OCI-LY1 (cell line): ENCODE measurements at regions not wholly inside any gene's neighbourhood (a gene's known extent, or its start where the extent isn't known, plus 50 kb on each side); places are given as distances from the start of the nearest gene placed in this dataset.

ENCODE experiments used
- H2AFZ ChIP-seq: fragments of 200-600 bp; sonication (generic), shearing (Covaris generic); 2 replicates; pipeline ENCODE4 v1.6.0; 2014; ENCODE audit warnings: antibody characterized with exemption, mild to moderate bottlenecking, low read length
- H3F3A ChIP-seq: fragments of 200-600 bp; sonication (generic), shearing (Covaris generic); 2 replicates; pipeline ENCODE4 v1.6.0; 2014; ENCODE audit warnings: mild to moderate bottlenecking, antibody characterized with exemption, low read length, moderate library complexity; ENCODE audit not compliant: insufficient read depth
- H3K27ac ChIP-seq: fragments of 200-600 bp; sonication (generic); 2 replicates; pipeline ENCODE4 v1.5.1; 2014; ENCODE audit warnings: low read length, mixed run types, mild to moderate bottlenecking, low read depth; ENCODE audit not compliant: poor library complexity, severe bottlenecking
- H3K27me3 ChIP-seq: fragments of 200-600 bp; sonication (generic); 2 replicates; pipeline ENCODE4 v1.6.0; 2014; ENCODE audit warnings: antibody characterized with exemption, mild to moderate bottlenecking, low read length, moderate library complexity; ENCODE audit not compliant: insufficient read depth
- H3K36me3 ChIP-seq: fragments of 200-600 bp; sonication (generic); 2 replicates; pipeline ENCODE4 v1.6.1; 2014; ENCODE audit warnings: mild to moderate bottlenecking, antibody characterized with exemption, low read length, moderate library complexity, mixed read lengths; ENCODE audit not compliant: insufficient read depth
- H3K4me1 ChIP-seq: fragments of 200-600 bp; sonication (generic); 2 replicates; pipeline ENCODE4 v1.5.1; 2014; ENCODE audit warnings: mild to moderate bottlenecking, low read length, moderate library complexity; ENCODE audit not compliant: insufficient read depth, severe bottlenecking
- H3K4me2 ChIP-seq: fragments of 200-600 bp; sonication (generic), shearing (Covaris generic); 2 replicates; pipeline ENCODE4 v1.6.1; 2014; ENCODE audit warnings: low read length
- H3K4me3 ChIP-seq: fragments of 200-600 bp; sonication (generic); 2 replicates; pipeline ENCODE4 v1.5.1; 2014; ENCODE audit warnings: low read length, low read depth, mild to moderate bottlenecking, mixed read lengths; ENCODE audit not compliant: poor library complexity, severe bottlenecking
- H3K79me2 ChIP-seq: fragments of 200-600 bp; shearing (Covaris generic); 2 replicates; pipeline ENCODE4 v1.6.1; 2016; ENCODE audit warnings: mixed run types, low read length, mixed read lengths; ENCODE audit not compliant: insufficient read depth
- H3K9ac ChIP-seq: fragments of 200-600 bp; sonication (generic), shearing (Covaris generic); 2 replicates; pipeline ENCODE4 v1.6.1; 2014; ENCODE audit warnings: mild to moderate bottlenecking, low read length, mixed read lengths
- H3K9me2 ChIP-seq: fragments of 200-600 bp; sonication (generic), shearing (Covaris generic); 2 replicates; pipeline ENCODE4 v1.6.1; 2014; ENCODE audit warnings: low read depth, mild to moderate bottlenecking, low read length, mixed read lengths
- H3K9me3 ChIP-seq: fragments of 200-600 bp; shearing (Covaris generic); 2 replicates; pipeline ENCODE4 v1.6.1; 2014; ENCODE audit warnings: low read length, mixed read lengths
- H4K20me1 ChIP-seq: fragments of 200-600 bp; sonication (generic), shearing (Covaris generic); 2 replicates; pipeline ENCODE4 v1.6.0; 2016; ENCODE audit warnings: mild to moderate bottlenecking, low read length; ENCODE audit not compliant: insufficient read depth
- CTCF ChIP-seq: fragments of 200-600 bp; sonication (generic), shearing (Covaris generic); IDR thresholded peaks from 2 replicates; pipeline ENCODE4 v1.5.1; 2017; ENCODE audit warnings: mild to moderate bottlenecking, antibody characterized with exemption, low read length, moderate library complexity, mixed read lengths
- EZH2 ChIP-seq: fragments of 200-600 bp; sonication (generic), shearing (Covaris generic); IDR thresholded peaks from 2 replicates; pipeline ENCODE4 v1.8.0; 2017; ENCODE audit warnings: borderline replicate concordance, mixed run types, mild to moderate bottlenecking, antibody characterized with exemption, low read length, moderate library complexity, mixed read lengths

- Histone ChIP-seq H4K20me1 (no peaks in the 10 kb centered on the region), H3K27ac (no peak overlapping the region), H3K79me2 (no peaks in the 10 kb centered on the region), H3K9me2 (no peaks in the 10 kb centered on the region), H3K36me3 (no peaks in the 10 kb centered on the region), H3K4me2 (no peak overlapping the region), H3K4me3 (no peak overlapping the region), H2AFZ (no peak overlapping the region), H3K4me1 (no peaks in the 10 kb centered on the region), H3K27me3 (no peaks in the 10 kb centered on the region), H3F3A (no peaks in the 10 kb centered on the region), H3K9me3 (no peaks in the 10 kb centered on the region), H3K9ac (no peak overlapping the region)
- TF ChIP-seq CTCF (no peak), EZH2 (no peak)
These were observed 227.3 kb upstream of the GIMD1 start for GRCh38 chr4:106595906-106596305.

- Histone ChIP-seq H3K9ac (no peak overlapping the region), H3K79me2 (no peaks in the 10 kb centered on the region), H4K20me1 (no peaks in the 10 kb centered on the region), H3K36me3 (no peaks in the 10 kb centered on the region), H3K27ac (no peak overlapping the region), H3F3A (no peaks in the 10 kb centered on the region), H3K27me3 (no peaks in the 10 kb centered on the region), H3K9me3 (no peaks in the 10 kb centered on the region), H3K9me2 (no peaks in the 10 kb centered on the region), H2AFZ (no peak overlapping the region), H3K4me2 (no peak overlapping the region), H3K4me1 (no peaks in the 10 kb centered on the region), H3K4me3 (no peak overlapping the region)
- TF ChIP-seq EZH2 (no peak), CTCF (no peak)
These were observed 225.8 kb upstream of the GIMD1 start for GRCh38 chr4:106594291-106594952.

- H3K79me2 ChIP-seq = no peaks in the 10 kb centered on the region
- no peaks in the 10 kb centered on the region for H3K36me3 ChIP-seq
- no peak overlapping the region for H3K4me2 ChIP-seq
- no peaks in the 10 kb centered on the region for H3K27me3 ChIP-seq
- no peak overlapping the region for H3K9ac ChIP-seq
- no peaks in the 10 kb centered on the region for H3K4me1 ChIP-seq
- no peak overlapping the region for H2AFZ ChIP-seq
- no peak overlapping the region for H3K27ac ChIP-seq
- H3K4me3 ChIP-seq = no peak overlapping the region
- TF ChIP-seq CTCF = no peak
- no peak for TF ChIP-seq EZH2
- H3K9me2 ChIP-seq = no peaks in the 10 kb centered on the region
- H3K9me3 ChIP-seq = no peaks in the 10 kb centered on the region
- no peaks in the 10 kb centered on the region for H4K20me1 ChIP-seq
- H3F3A ChIP-seq = no peaks in the 10 kb centered on the region
These were observed 220.3 kb upstream of the GIMD1 start for GRCh38 chr4:106588891-106589290.
